Activated CD8-positive, alpha-beta memory T cell treated with anti-CD3 and anti-CD28 coated beads for 36 hours (primary cell): ENCODE measurements at regions not wholly inside any gene's neighbourhood (a gene's known extent, or its start where the extent isn't known, plus 50 kb on each side); places are given as distances from the start of the nearest gene placed in this dataset.

ENCODE experiments used
- CTCF ChIA-PET: fragments of 350-600 bp; sonication (Branson Sonifier 250); formaldehyde crosslinking; loops from one replicate; lab custom pipeline; 2021; ENCODE audit warnings: antibody characterized with exemption; lab: Charles Lee
- POLR2A ChIA-PET: fragments of 350-600 bp; sonication (Branson Sonifier 250); formaldehyde crosslinking; loops from one replicate; lab custom pipeline; 2021; ENCODE audit warnings: antibody characterized with exemption; lab: Charles Lee

DNA sequence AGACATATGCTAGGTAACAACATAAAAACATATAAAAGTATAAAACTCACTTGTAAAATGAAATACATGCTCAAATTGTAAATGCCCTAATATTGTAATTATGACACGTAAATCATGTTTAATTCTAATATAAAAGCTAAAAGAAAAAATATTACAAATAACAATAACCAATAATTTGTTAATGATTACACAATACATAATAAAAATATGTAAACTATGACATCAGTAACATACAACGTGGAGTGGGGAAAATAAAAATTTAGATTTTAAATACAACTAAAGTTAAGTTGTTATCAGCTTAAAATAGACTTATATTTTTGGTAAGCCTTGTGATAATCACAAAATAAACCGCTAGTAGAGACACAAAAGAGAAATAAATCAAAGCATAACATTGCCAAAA lies 376.4 kb downstream of the BRINP2 start:
- POLR2A ChIA-PET, result no interaction called here
- CTCF ChIA-PET, result no interaction called here

DNA sequence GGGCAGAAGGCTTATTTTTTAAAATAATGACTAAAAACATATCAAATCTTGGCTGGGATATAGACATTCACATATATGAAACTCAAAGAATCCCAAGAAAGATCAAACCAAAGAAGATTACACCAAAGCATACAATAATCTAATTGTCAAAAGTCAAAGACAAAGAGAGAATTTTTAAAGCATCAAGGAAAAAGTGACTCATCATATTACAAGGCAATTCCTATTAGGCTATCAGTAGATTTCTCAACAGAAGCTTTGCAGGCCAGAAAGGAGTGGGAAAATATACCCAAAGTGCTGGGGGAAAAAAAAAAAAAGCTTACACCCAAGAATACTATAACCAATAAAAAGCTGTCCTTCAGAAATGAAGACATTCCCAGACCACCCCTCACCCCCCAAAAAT lies 375.6 kb downstream of the BRINP2 start:
- ChIA-PET POLR2A (no interaction called here), CTCF (no interaction called here)

DNA sequence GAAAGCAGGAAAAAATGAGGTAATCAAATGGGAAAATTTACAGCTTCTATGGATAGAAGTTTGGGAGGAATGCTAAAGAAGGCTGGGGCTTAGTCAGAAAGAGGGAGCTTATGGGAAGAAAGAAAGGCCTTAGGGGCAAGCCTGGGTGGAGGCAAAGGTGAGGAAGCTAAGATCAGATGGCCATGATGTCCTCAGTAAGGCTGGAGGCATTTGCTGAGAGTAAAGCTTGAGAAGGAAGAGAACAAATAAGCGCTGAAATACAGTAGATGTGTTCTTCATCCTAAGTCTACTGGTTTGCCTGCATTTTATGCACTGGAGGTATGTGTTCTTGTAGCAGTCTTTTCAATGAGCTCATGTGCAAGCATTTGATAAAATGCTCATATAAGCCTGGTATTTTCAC lies 355.4 kb downstream of the BRINP2 start:
- POLR2A ChIA-PET, result no interaction called here
- CTCF ChIA-PET, result no interaction called here

DNA sequence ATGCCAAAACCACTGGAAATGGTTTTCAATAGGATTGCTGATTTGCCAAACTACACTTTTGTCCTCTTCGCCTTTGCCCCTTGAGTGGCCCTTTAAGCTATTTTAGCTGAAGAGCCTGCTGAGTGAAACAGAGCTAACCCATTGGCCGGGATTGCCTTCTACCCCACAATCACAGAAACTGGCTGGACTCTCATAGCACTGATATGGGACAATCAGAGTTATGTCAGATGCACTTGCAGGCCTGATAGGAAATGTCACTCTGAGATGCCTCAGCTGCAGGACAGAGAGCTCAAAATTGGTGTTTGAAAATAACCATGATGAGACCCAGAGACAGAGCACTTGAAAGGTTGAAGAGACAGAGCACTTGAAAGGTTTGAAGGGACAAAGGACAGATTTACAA lies 354.4 kb downstream of the BRINP2 start:
- CTCF ChIA-PET, result no interaction called here
- POLR2A ChIA-PET, result no interaction called here

DNA sequence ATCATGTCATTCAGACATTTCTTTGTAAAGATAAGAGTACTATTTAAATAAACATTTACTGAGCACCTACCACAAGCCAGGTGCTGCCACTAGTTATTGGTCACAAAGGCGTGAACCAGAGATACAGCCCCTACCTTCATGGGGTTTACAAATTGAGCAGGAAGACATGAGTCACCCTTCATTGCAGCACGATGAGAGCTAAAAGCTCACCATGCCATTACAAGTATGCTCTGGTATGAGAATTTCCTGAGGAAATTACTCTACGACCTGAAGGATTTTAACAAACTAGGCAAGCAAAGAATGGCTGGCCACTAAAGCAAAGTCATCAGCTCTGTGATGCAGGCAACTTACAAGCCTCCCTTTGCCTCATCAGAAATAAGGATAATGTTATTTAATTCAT lies 346.8 kb downstream of the BRINP2 start:
- ChIA-PET CTCF (no interaction called here), POLR2A (no interaction called here)

DNA sequence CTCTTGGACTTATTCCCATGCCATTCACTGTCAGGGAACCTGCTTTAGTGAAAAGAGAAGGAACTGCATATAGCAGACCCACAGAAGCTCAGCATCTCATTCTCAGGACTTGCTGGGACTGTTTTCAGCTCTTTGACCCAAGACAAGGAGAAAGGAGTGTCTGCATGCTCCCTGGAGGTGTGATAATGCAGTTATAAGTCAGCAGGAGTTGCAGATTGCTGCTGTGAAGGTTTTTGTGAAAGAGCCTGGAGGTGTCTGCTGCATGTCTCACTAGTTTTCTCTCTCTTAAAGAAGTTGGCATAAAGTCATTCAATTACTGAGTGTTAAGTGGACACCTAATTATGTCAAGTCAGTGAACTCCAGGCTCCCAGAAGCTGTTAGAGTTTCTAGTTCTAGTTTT lies 343.4 kb downstream of the BRINP2 start:
- ChIA-PET CTCF (no interaction called here), POLR2A (no interaction called here)

DNA sequence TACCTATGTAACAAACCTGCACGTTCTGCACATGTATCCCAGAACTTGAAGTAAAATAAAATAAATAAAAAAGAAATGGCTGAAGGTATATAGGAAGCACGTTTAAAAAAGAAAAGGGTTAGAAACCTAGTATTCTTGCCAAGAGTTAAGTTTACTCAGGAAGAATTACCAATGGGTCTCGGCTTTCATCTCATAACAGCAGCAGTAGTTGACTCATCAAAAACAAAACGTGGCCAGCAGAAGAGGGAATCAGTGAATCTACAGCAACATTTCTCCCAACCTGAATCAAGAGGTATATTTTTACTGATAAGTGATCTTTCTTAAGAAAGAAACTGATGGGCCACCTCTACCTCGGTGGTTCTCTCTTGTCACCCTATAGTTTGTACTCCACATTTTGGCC lies 340.3 kb downstream of the BRINP2 start:
- CTCF ChIA-PET, result no interaction called here
- POLR2A ChIA-PET, result no interaction called here

DNA sequence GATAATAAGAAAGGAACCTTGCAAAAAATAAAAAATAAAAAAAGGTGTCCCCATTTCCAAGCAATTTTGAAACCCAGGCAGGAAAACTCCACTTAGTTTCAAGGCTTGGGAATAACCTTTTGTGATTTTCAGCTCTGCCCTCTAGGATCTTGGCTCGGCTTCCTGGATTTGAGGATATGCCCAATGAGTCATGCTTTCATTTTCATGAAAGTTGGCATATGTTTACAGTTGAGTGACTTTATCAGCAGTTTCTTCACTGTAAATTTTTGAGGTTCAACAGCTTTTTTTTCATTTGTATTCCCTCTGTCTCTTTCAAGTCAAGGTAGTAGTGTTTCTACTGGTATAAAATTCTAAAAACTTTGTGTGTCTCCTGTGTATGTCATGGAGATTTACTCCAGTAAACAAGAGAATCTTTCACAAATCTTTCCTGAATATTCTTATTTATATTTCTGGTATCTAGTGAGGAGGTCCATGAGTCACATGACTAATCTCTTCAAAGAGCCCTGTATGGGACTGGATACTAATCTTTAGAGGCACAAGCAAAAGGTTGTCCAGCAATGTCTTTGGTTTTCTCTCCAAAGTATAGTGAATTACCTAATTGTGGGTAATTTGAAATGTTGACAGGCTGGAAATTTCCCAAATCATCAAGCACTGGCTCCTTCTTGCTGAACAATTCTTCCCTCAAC lies 335.3 kb downstream of the BRINP2 start:
- CTCF ChIA-PET, result no interaction called here
- POLR2A ChIA-PET, result no interaction called here

DNA sequence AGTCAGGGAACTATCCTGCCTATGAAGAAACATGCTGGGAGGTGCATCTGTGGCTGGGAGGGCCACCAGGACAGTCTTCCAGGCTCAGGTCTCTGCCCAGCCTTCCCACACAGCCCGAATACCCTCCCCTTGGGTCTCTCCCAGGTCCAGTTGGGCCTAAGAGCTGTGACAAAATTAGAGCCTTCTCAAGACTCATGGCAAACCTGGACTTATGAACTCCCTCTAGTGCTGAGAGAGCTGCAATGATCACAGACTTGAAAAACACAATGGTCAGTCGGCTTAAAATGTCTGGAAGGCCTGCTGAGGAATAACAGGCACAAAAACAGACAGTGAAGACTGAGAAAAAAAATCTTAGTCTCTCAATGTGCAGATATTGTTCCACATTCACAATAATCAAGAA lies 325.1 kb downstream of the BRINP2 start:
- CTCF ChIA-PET, result no interaction called here
- POLR2A ChIA-PET, result no interaction called here

DNA sequence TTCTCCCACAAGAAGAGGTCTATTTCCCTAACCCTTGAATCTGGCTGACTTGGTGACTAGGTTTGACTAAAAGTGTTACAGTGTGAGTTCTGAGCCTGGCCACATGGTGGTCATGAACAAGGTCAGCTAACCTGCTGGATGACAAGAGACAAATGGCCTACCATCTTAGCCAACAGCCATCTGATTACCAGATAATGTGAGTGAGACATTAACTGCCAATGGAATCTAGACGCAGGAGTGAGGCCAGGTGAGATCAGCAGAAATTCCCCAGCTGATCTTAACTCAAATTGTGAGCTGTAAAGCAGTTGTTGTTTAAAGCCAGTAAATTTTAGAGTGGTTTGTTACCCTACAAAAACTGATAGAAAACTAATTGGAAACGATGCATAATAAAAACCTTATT lies 320.0 kb downstream of the BRINP2 start:
- CTCF ChIA-PET, result no interaction called here

DNA sequence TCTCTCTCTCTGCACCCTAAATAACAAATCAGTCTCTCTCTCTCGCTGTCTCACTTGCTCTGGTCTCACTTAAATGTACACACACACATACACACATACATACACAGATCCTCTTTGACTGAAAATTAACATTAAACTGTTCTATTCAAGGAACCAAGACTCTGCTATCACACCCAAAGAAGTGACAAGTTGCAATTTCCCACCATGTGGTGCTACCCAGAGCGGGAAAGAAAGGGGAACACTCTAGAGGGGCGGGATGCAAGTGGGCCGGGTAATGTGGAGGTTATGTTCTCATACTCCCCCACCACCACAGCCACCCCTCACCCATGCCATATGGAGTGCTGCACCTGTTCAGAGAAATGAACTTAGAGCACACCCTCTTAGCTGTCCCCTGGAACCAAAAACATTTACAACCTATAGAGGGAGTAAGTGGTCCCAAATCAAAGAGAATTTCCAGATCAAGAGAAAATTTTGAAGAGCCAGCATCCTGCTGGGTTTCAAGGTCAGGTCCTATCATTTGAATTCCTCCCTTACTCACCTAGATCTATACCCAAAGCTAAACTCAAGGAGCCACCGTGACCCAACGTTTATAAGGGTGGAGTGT lies 319.4 kb downstream of the BRINP2 start:
- ChIA-PET POLR2A (no interaction called here), CTCF (no interaction called here)

More for the DNA sequence above, 320.0 kb downstream of the BRINP2 start:
- POLR2A ChIA-PET, result no interaction called here

DNA sequence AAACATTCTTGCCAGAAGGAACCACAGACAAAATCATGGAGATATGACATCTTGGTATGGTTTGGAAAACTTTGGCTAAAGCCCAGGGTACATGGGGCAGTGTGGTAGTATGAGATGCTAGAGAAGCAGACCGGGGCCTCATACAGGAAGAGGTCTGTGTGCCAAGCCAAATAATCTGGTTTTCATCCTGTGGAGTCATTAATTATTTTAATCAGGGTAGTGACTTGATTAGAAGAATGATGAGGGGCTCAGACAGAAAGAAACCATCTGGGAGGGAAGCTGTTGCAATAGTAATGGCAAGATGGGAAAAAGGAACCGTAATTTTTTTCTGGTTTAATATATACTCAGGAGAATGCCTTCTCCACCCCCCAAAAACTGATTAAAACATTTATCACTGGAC lies 318.0 kb downstream of the BRINP2 start:
- POLR2A ChIA-PET, result no interaction called here

DNA sequence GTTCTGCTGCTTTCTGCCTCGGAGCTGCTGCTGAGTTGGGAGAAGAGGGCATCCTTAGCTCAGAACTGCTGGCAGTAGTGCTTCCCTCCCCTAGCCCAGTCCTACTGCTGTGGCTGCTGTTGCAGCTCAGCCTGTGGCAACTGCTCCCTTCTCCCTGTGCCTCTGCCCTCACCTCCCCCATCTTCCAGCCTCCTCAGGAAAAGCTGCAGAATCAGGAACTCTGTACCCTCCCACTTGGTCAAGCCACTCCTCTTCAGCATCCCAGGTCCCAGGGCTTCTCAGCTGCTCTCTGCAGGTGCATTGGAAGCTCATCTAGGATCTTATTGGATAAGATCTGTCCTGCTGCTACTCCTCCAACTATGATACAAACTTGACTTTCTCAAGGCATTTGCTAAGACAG lies 316.7 kb downstream of the BRINP2 start:
- POLR2A ChIA-PET, result no interaction called here
- CTCF ChIA-PET, result no interaction called here

More for the DNA sequence above, 318.0 kb downstream of the BRINP2 start:
- CTCF ChIA-PET, result no interaction called here

DNA sequence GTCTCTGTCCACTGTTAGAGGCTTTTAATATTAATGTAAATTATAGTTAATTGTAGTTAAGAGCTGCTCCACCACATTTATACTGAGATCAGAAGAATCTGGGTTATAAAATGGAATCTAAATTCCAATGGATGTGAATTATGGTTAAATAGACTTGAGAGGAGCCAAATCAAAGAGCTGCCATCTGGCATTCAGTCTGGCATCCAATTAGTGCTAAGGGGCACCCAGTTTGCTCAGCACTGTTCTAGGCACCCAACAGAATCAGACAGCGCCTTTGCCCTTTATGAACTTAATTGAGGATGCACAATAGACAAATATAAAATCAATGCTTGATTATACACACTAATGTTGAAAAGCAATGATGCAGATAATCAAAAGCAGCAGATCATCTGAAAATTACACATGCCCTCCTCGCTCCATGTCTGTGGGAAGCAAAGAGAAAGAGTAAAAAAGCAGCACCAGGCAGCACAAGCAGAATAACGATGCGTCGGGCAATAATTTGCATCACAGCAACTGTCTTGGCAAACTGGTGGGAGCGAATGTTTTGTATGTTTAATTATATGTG lies 310.1 kb downstream of the BRINP2 start:
- ChIA-PET POLR2A (no interaction called here), CTCF (no interaction called here)

DNA sequence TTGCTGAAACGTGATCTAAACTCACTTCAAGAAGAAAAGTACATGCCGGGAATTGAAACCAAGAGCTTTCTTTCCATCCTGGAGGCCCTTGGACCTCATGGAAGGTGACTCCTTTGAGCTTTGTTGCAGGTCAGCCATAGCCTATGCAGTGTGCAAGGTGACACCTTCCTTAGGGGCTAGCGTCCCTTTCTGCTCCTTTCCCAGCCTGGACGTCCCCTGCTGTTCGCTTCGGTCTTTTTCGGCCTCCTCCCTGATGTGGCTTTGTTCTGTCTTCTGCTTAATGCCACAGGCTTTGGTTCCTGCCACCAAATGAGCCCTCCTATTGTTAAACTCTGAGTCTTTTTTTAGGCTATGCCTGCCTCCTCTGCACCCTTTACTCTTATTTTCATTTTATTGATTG lies 308.8 kb downstream of the BRINP2 start:
- CTCF ChIA-PET, result no interaction called here
- POLR2A ChIA-PET, result no interaction called here

DNA sequence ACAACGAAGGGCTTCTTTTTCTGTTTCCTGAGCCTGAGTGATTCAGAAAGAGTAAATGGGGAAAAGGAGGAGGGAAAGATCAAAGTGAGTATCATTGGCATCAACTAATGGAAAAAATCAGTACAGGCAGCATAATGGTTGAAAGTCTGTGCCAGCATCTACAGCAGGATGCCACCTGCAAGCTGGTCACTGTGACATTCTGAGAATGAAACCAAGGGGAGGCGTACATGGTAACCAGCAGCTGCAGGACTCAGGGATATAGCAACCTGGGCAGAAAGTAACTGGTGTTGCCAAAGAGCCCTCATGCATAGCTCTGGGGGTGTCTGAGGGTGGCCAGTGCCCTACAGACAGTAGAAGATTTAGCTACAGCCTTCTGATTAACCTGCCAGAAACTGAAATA lies 305.9 kb downstream of the BRINP2 start:
- ChIA-PET CTCF (no interaction called here), POLR2A (no interaction called here)

DNA sequence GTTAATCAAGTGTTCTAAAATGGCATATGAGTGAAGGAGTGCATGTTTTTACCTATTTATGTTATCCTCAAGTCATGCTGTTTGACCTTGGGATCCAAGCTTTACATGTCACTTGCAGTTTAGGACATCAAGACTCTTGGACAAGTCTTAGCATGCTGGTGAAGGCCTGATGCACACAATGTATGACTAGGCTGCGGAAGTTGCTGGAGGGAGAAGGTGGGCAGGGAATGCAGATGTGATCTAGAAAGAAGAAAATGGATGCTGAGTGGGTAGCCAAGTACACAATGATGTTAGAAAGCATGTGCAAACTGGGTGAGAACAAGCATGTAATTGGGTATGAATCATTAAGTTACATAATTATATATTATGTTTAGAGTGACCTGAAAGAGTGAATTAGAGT lies 301.8 kb downstream of the BRINP2 start:
- CTCF ChIA-PET, result no interaction called here
- POLR2A ChIA-PET, result no interaction called here

DNA sequence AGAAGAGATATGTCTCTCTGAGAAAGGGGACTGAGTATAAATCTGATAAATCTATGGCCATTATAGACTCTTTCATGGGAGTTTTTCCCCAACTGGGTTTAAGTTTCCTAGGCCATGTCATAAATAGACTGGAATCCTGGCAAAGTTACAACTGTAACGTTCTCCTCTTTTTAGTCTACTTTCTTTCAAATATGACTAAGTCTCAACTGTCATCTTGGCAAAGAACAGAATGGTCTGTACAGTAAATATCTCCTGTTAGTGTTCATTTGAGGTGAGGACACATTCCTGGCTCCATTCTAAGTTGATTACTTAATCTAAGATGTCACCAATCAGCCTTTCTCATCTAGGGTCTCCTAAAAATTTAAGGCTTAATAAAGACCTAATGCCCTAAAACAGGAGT lies 300.5 kb downstream of the BRINP2 start:
- ChIA-PET CTCF (no interaction called here), POLR2A (no interaction called here)

DNA sequence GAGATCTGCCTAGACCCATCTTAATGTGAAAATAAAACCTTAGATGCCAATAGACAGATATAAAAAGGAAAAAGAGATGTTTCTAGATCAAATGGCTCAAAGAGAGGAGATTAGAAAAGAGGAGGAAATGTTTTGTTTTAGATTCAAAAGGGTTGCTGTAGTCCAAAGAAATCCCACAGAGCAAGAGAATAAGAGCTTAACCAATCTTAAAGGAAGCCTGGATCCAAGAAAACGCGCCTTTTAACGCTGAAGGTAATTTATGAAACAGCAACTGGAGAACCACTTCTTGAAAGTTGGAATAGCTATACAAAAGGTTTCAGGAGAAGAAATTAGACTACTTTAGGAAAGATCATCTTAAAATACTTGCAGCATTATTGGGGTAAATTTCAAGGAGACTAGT lies 298.8 kb downstream of the BRINP2 start:
- POLR2A ChIA-PET, result no interaction called here
- CTCF ChIA-PET, result no interaction called here

DNA sequence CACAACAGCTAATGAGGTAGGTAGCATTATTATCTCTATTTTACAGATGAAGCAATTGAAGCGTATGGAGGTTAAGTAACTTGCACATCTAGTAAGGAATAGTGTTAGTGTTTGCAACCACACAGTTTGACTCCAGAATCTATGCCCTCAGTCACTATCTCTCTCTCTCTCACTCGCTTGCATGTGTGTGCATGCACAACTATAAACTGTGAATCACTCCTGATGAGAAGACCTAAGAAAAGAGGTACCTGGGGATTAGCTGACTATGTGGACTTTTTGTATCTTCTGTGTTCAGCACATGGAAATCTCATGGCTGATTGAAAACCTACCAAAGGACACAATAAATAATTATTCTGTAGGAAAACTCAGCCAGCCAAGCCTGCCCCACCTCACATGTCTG lies 295.5 kb downstream of the BRINP2 start:
- POLR2A ChIA-PET, result no interaction called here

DNA sequence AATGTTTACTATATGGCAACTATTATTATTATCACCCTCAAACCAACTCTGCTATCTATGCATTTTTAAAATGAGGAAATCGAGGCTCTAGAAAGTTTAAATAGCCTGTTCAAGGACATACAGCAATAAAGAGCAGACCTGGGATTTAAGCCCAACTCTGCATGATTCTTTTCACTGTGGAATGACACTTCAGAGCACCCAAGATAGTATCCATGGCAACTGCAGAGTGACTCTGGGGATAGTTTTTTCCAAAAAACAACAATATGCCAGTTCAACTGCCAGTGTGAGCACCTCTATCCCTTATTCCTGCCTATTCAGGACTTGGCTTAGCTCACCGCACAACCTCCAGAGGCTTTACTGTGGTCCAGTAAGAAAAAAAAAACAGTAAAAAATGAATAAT lies 293.9 kb downstream of the BRINP2 start:
- POLR2A ChIA-PET, result no interaction called here
- CTCF ChIA-PET, result no interaction called here

More for the DNA sequence above, 295.5 kb downstream of the BRINP2 start:
- CTCF ChIA-PET, result no interaction called here
